K562 (cell line): ENCODE measurements at regions not wholly inside any gene's neighbourhood (a gene's known extent, or its start where the extent isn't known, plus 50 kb on each side); places are given as distances from the start of the nearest gene placed in this dataset.

Experiments used
- ATAC-seq: fragments of 200-7000 bp; cut with Tn5 transposase; 3 replicates; pipeline ENCODE4 v1.9.1; 2020; ENCODE audit warnings: moderate library complexity
- BruUV-seq: library from RNA; stranded (reverse); fragments of 400-500 nt; replicated peaks from 2 replicates; lab custom pipeline; 2021; lab: Mats Ljungman, UMichigan
- CTCF ChIA-PET: fragments of 300-600 bp; formaldehyde crosslinking; extraction: SDS; loops from one replicate; lab custom pipeline; 2021; ENCODE audit warnings: low intra/inter-chr PET ratio; lab: Yijun Ruan, JAX
- POLR2A ChIA-PET: fragments of 300-600, 350-650 bp; sonication (Branson Sonifier 250); formaldehyde crosslinking; extraction: SDS; loops from one replicate; lab custom pipeline; 2021; ENCODE audit warnings: antibody characterized with exemption, inconsistent platforms; lab: Yijun Ruan, JAX
- DNase-seq, 4 experiments: peaks; one replicate each; pipeline versions ENCODE4 v3.0.0 to v3.0.0-alpha.2; 2011 to 2018; ENCODE audit warnings: low spot score in 3 of 4, mixed read lengths in 3 of 4; ENCODE audit errors: extremely low read depth in 1 of 4
- FAIRE-seq: peaks from 2 replicates; lab custom pipeline; 2011; peaks lifted over from hg19 to GRCh38; lab: Jason Lieb, UNC
- H2AFZ ChIP-seq: 2 replicates; pipeline ENCODE4 v1.6.0; 2011; ENCODE audit warnings: low read depth, low read length, control low read depth, inconsistent platforms
- H3K27ac ChIP-seq: fragments of 200-600 bp; 3 replicates; pipeline ENCODE4 v1.8.0; 2011; ENCODE audit warnings: low read depth, mild to moderate bottlenecking, control low read depth, inconsistent platforms, low read length, moderate library complexity, mixed read lengths; ENCODE audit errors: extremely low read depth
- H3K27me3 ChIP-seq, 2 experiments: fragments of 300-600 bp in 1 of 2; 2 replicates in 1 of 2; 3 replicates in 1 of 2; pipeline versions ENCODE4 v1.6.0 to v1.8.0; 2011; ENCODE audit warnings: inconsistent platforms in 2 of 2, low read length in 2 of 2, mild to moderate bottlenecking in 1 of 2, mixed read lengths in 1 of 2, moderate library complexity in 1 of 2; ENCODE audit not compliant: control insufficient read depth in 2 of 2, insufficient read depth in 2 of 2
- H3K36me3 ChIP-seq: fragments of 300-600 bp; 3 replicates; pipeline ENCODE4 v1.8.0; 2011; ENCODE audit warnings: mild to moderate bottlenecking, low read length, inconsistent platforms; ENCODE audit not compliant: control insufficient read depth, insufficient read depth
- H3K4me1 ChIP-seq, 2 experiments: fragments of 200-600 bp in 1 of 2; replicated peaks in 1 of 2; 2 replicates in 1 of 2; 3 replicates in 1 of 2; pipeline versions ENCODE4 v1.5.1 to v1.8.0; 2011; ENCODE audit warnings: inconsistent platforms in 2 of 2, low read length in 2 of 2, mild to moderate bottlenecking in 1 of 2, mixed read lengths in 1 of 2, moderate library complexity in 1 of 2; ENCODE audit not compliant: control insufficient read depth in 2 of 2, insufficient read depth in 2 of 2
- H3K4me2 ChIP-seq: 2 replicates; pipeline ENCODE4 v1.6.1; 2011; ENCODE audit warnings: low read length, control low read depth, inconsistent platforms, mixed read lengths; ENCODE audit not compliant: insufficient read depth
- H3K4me3 ChIP-seq: fragments of 200-600 bp; sonication (generic), shearing (Covaris generic); 2 replicates; pipeline ENCODE4 v1.5.1; 2016; ENCODE audit warnings: control low read depth, inconsistent platforms
- H3K79me2 ChIP-seq: fragments of 200-600 bp; 3 replicates; pipeline ENCODE4 v1.8.0; 2011; ENCODE audit warnings: low read length, inconsistent platforms; ENCODE audit not compliant: control insufficient read depth, insufficient read depth
- H3K9ac ChIP-seq, 2 experiments: 2 replicates each; pipeline versions ENCODE4 v1.6.0 to v1.6.1; 2011; ENCODE audit warnings: low read depth in 2 of 2, low read length in 2 of 2, control low read depth in 1 of 2, inconsistent platforms in 1 of 2, mild to moderate bottlenecking in 1 of 2, mixed read lengths in 1 of 2; ENCODE audit not compliant: insufficient read depth in 1 of 2
- H3K9me1 ChIP-seq: one replicate; pipeline ENCODE4 v1.6.0; 2011; ENCODE audit warnings: inconsistent platforms, mild to moderate bottlenecking, low read length, moderate library complexity; ENCODE audit not compliant: control insufficient read depth, insufficient read depth
- H3K9me3 ChIP-seq: replicated peaks from 2 replicates; pipeline ENCODE4 v1.5.1; 2011; ENCODE audit warnings: low read depth, low read length, inconsistent platforms; ENCODE audit not compliant: control insufficient read depth, insufficient read depth
- H4K20me1 ChIP-seq: replicated peaks from 2 replicates; pipeline ENCODE4 v1.6.1; 2011; ENCODE audit warnings: low read length, inconsistent platforms, mixed read lengths; ENCODE audit not compliant: control insufficient read depth, insufficient read depth
- CHAMP1 ChIP-seq: fragments of 450-650 bp; IDR thresholded peaks from 2 replicates; pipeline ENCODE4 v1.6.1; 2016; ENCODE audit warnings: mild to moderate bottlenecking
- CHD4 ChIP-seq: fragments of 200-600 bp; sonication (generic); IDR thresholded peaks from 3 replicates; pipeline ENCODE4 v1.6.1; 2012; ENCODE audit warnings: low read depth, mild to moderate bottlenecking, mixed read lengths, low read length, inconsistent platforms; ENCODE audit not compliant: insufficient read depth, insufficient replicate concordance, poor library complexity, severe bottlenecking
- ELF1 ChIP-seq: fragments of 200-800 bp; sonication (Bioruptor generic); IDR thresholded peaks from 2 replicates; pipeline ENCODE4 v1.6.1; 2016; ENCODE audit warnings: missing genetic modification characterization, missing compliant biosample characterization
- HOMEZ ChIP-seq: fragments of 250-450 bp; sonication (Bioruptor Pico); IDR thresholded peaks from 2 replicates; pipeline ENCODE4 v1.4.0; 2020; ENCODE audit warnings: mild to moderate bottlenecking, moderate library complexity
- KLF13 ChIP-seq: fragments of 450-650 bp; IDR thresholded peaks from 2 replicates; pipeline ENCODE4 v1.6.1; 2016; ENCODE audit warnings: missing genetic modification characterization, low read depth, mild to moderate bottlenecking, missing compliant biosample characterization, moderate library complexity, borderline replicate concordance
- MYC ChIP-seq, 2 experiments: fragments of 250-450 bp in 1 of 2; sonication (Bioruptor Pico) in 1 of 2; IDR thresholded peaks; 2 replicates each; pipeline versions ENCODE4 v1.5.1 to v1.6.1; 2012 to 2021; ENCODE audit warnings: low read depth in 2 of 2, borderline replicate concordance in 1 of 2, improper control_type of control experiment in 1 of 2, low read length in 1 of 2, mild to moderate bottlenecking in 1 of 2, moderate library complexity in 1 of 2
- POLR3G ChIP-seq: IDR thresholded peaks from 2 replicates; pipeline ENCODE4 v1.6.1; 2011; ENCODE audit not compliant: insufficient read length, insufficient replicate concordance; ENCODE audit errors: extremely low read depth
- SRSF7 ChIP-seq: fragments of 200-400 bp; formaldehyde crosslinking; optimal IDR thresholded peaks from 2 replicates; pipeline ENCODE3; 2017; ENCODE audit warnings: mild to moderate bottlenecking, low read depth, low read length
- TAF7 ChIP-seq: fragments of 450-650 bp; IDR thresholded peaks from 2 replicates; pipeline ENCODE4 v1.6.1; 2016; ENCODE audit warnings: missing genetic modification characterization, missing compliant biosample characterization
- ZNF3 ChIP-seq: fragments of 250-450 bp; sonication (Bioruptor Pico); IDR thresholded peaks from 2 replicates; pipeline ENCODE4 v1.5.0; 2021; ENCODE audit warnings: mild to moderate bottlenecking, moderate library complexity
- ZNF696 ChIP-seq: fragments of 250-450 bp; sonication (Bioruptor Pico); conservative IDR thresholded peaks from 2 replicates; pipeline ENCODE4 v1.4.0; 2020; ENCODE audit warnings: mild to moderate bottlenecking, moderate library complexity
- WGBS: fragments of 100-300 bp; shearing (Covaris generic); methylation state at CpG from one replicate; pipeline ENCODE4 v1.1.6; 2016; ENCODE audit warnings: low coverage, mixed read lengths; ENCODE audit not compliant: insufficient coverage; ENCODE audit errors: missing lambda C conversion rate; 5-methylcytosine and 5-hydroxymethylcytosine counted together
- in situ Hi-C: fragments of 300-500 bp; cut with MboI; formaldehyde crosslinking; loops from 4 replicates; pipeline ENCODE4 v1.15.0; 2018; ENCODE audit warnings: inconsistent platforms, mixed read lengths
- intact Hi-C: fragments of 100-400 bp; cut with micrococcal nuclease; formaldehyde crosslinking; loops from 2 replicates; pipeline ENCODE4 v1.14.2; 2022
- TF ChIP-seq, protein P1 (sequence below), 2 experiments: fragments of 450-650 bp; IDR thresholded peaks; 2 replicates each; pipeline ENCODE4 v1.6.1; 2016

DNA sequence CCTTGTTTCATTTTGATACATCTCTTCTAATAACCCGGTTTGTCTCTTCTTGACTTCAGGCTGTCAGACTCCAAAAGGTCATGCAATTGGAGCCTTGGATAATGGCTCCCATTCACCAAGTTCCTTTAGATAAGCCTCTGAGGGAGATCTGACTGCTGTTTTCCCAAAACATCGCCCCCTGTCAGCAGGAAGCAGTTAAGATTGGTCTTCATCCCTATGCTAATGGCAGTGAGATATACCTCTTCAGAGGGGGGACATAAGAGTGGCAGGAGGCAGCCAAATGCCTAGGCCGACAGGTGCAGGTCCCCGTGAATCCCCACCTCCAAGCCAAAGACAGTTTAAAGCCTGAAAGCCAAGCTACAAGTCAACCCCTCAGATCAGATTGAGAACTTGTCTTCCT lies 144.6 kb downstream of the WDR11 start:
- ChIA-PET POLR2A (no interaction called here), CTCF (no interaction called here)
- H2AFZ ChIP-seq, result no peak overlapping the region
- intact Hi-C loops, result no loop called here
- in situ Hi-C loops, result no loop called here
- ATAC-seq, result no peak
- H3K27ac ChIP-seq, result no peak overlapping the region
- H3K4me1 ChIP-seq, result no peaks in the 10 kb centered on the region
- H3K9me1 ChIP-seq, result no peaks in the 10 kb centered on the region
- H3K36me3 ChIP-seq, result no peaks in the 10 kb centered on the region
- no peak for TF ChIP-seq ZNF696
- no peak for TF ChIP-seq SRSF7
- TF ChIP-seq, protein P1, sequence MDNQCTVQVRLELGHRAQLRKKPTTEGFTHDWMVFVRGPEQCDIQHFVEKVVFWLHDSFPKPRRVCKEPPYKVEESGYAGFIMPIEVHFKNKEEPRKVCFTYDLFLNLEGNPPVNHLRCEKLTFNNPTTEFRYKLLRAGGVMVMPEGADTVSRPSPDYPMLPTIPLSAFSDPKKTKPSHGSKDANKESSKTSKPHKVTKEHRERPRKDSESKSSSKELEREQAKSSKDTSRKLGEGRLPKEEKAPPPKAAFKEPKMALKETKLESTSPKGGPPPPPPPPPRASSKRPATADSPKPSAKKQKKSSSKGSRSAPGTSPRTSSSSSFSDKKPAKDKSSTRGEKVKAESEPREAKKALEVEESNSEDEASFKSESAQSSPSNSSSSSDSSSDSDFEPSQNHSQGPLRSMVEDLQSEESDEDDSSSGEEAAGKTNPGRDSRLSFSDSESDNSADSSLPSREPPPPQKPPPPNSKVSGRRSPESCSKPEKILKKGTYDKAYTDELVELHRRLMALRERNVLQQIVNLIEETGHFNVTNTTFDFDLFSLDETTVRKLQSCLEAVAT (IDR thresholded peaks at IDR 0.05), result no peak
- no peak for TF ChIP-seq TAF7 (tag)
- no peak for TF ChIP-seq MYC (IDR thresholded peaks at IDR 0.05; ENCODE audit: low read depth, low read length)
- TF ChIP-seq MYC (CRISPR knock-in tag; IDR thresholded peaks at IDR 0.05; ENCODE audit: borderline replicate concordance, low read depth), result no peak
- TF ChIP-seq POLR3G, result no peak
- no peak for TF ChIP-seq ELF1 (tag)
- TF ChIP-seq KLF13, result no peak
- no peak for TF ChIP-seq CHD4
- no peak for TF ChIP-seq CHAMP1
- TF ChIP-seq ZNF3 (CRISPR knock-in tag), result no peak
- no peak for TF ChIP-seq HOMEZ (CRISPR knock-in tag)
- no peaks in the 10 kb centered on the region for H4K20me1 ChIP-seq
- no peak overlapping the region for H3K9ac ChIP-seq
- no peaks in the 10 kb centered on the region for H3K9me3 ChIP-seq
- H3K4me3 ChIP-seq, result no peak overlapping the region
- H3K4me2 ChIP-seq, result no peak overlapping the region
- BruUV-seq, result no TSS peak
- 0% methylated on average over 3 of the region's 4 CpGs for WGBS
- no peak for FAIRE-seq
- no peaks in the 10 kb centered on the region for H3K27me3 ChIP-seq
- no peaks in the 10 kb centered on the region for H3K79me2 ChIP-seq
- DNase-seq, result no peak
